Activated T-helper 1 cell treated with anti-CD3 and anti-CD28 coated beads, Interleukin-2, amount 50 U/mL, for 16 hours (primary cell): ENCODE measurements at regions not wholly inside any gene's neighbourhood (a gene's known extent, or its start where the extent isn't known, plus 50 kb on each side); places are given as distances from the start of the nearest gene placed in this dataset.
"Not testable (repeated sequence)": the region's sequence is repeated elsewhere in the genome, so short reads cannot be mapped to it uniquely, and the experiment has no call there.

Experiments used
- DNase-seq, 2 donors: peaks; one replicate each; pipeline ENCODE4 v3.0.0-alpha.2; 2020; ENCODE audit warnings: low read depth in 1 of 2, low spot score in 1 of 2

DNA sequence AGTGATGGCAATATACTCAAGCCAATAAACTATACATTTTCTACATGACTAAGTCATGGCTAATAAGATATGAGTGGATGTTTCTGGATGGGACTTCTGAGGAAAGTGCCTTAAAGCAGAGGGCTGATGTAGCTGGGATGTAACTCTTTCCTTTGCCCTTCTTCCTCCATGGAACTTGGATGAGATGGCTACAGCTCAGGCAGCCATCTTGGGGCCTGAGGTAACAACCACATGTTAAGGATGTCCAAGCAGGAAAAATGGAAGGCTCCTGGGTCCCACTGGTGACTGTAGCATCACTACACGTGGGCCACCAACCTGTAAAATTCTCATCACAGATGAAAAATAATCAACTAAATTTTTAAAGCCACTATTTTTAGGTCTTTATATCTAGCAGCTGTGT is 54.4 kb upstream of the GRIP1 start:
- DNase-seq = no peak

DNA sequence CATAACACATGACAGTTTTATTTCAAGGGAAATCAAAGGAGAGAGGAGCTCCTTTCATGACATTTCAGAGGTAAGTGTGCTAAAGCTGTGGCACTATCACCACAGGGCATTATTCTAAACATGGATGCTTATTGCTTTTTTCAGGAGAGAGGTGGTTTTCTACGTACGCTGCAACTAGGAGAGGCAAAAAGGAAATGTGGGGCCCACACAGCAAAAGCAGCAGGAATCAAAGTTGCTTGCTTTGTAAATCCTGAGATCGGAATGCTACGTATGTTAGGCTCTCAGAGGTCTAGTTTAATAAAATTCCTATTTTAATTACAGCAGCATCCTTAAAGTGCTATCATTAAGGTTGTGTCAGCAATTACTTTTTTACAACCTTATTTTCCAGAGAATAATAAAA is 55.0 kb upstream of the GRIP1 start:
- DNase-seq = no peak

DNA sequence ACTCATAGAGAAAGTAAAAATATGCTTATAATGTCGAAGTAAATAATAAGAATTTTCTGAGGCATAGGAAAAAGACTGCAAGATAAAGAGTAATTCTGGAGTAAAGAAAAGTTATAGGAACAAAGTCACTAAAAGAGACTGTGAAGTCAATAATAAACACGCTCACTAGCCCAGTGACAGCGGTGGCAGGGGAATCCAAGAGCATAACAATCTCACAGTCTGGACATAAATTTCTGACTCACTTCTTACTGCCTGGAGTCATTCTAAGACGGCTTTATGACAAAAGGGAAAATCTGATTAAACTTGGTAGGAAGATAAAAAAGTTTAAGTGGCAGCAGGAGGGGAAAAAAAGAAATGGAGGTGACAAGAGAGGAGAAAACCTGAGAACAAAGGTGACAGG is 56.4 kb upstream of the GRIP1 start:
- no peak for DNase-seq

DNA sequence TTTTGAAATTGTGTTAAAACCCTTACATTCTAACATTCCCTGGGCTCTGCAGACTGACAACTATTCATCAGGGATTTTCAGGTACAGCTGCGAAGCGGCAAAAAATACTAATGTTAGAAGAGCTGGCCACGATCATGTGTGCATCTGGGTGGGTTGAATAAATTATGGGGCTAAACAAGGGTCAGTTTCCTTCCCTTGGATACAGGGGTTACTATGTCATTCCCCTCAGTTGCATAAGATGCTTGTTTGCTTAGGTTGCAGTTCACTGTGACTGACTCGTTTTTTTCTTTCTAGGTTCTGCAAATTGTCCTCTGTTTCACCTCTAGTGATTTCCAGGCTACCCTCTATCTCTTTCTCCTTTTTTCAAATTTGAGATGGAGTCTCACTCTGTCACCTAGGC is 58.1 kb upstream of the GRIP1 start:
- no peak for DNase-seq

DNA sequence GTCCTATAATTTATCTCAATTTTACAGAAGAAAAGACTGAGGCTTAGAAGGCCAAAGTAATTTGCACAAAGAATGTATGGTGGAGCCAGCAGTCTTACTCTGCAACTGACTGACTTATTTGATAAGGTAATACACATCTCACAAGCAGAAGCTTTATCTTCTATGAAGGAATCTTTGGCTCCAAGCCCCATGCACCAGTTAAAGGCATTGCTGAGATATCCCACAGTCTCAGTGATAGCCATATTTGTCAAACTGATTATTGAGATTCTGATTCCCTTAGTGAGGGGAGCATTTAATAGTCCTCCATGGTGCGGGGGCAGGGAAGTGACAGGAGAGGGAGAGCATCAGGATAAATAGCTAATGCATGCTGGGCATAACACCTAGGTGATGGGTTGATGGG is 60.4 kb upstream of the GRIP1 start:
- DNase-seq = no peak

DNA sequence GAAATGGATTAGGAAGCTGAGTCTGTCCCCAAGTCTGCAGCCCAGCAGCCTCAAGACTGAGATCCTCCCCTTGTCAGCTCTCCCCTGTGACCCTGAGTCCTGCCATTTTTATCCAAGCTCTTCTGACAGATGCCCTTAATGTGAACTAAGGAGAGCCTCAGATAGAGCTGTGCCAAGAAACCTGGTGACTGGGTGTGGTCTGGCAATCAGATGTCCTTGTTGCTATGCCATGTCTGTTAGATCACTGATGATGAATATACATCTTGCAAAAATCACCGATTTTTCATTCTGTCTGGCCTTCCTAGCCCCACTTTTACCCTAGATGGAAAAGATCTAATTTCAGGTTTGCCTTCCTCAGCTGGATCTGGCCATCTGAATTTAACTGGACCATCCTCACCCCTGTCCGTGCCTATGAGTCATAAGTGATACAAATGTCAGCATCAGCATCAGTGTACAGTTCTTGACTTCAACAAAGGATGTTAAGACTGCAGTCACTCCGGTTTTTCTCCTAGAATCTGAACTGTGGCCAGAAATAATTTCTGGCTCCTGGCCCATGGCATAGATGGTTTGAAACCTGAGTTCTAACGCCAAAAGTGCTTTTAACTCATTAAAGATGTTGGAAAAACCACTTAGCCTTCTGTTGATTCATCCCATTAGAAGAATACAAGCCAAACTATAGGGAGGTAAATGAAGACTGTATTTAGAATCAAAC is 61.2 kb upstream of the GRIP1 start:
- DNase-seq = no peak

DNA sequence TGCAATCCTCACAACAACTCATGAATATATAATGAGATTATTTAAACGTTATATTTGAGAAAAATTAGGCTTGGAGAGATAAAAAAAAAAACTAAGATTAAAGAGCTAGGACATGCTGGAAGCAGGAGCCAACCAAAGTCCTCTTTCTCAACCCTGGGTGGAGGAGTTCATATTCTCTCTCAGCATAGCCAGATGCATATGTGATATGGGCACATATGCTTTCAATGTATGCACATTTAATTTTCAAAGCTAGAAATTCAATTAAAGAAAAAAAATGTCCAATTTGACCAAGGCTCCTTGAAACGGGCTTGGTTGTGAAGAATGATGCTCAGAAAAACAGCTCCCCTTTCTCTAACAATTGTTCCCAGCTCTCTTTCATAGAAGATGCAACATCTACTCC is 61.9 kb upstream of the GRIP1 start:
- no peak for DNase-seq

DNA sequence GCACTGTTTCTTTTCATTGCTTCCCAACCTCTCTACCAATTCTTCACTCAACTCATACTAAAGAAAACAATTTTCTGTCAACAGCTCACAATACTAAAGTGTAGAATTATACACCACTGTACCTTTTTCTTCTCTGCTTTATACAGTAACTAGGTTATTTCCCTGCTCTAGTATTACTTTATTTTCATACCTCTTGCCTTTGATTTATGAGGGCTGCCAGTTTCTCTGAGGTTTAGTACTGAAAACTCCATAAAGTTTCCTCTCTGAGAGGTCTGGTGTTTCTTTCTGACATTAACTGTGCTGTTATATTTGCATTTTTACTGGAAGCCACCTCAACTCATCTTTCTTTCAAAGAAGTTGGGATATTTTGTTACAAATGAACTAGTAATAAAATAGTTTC is 63.0 kb upstream of the GRIP1 start:
- no peak for DNase-seq

DNA sequence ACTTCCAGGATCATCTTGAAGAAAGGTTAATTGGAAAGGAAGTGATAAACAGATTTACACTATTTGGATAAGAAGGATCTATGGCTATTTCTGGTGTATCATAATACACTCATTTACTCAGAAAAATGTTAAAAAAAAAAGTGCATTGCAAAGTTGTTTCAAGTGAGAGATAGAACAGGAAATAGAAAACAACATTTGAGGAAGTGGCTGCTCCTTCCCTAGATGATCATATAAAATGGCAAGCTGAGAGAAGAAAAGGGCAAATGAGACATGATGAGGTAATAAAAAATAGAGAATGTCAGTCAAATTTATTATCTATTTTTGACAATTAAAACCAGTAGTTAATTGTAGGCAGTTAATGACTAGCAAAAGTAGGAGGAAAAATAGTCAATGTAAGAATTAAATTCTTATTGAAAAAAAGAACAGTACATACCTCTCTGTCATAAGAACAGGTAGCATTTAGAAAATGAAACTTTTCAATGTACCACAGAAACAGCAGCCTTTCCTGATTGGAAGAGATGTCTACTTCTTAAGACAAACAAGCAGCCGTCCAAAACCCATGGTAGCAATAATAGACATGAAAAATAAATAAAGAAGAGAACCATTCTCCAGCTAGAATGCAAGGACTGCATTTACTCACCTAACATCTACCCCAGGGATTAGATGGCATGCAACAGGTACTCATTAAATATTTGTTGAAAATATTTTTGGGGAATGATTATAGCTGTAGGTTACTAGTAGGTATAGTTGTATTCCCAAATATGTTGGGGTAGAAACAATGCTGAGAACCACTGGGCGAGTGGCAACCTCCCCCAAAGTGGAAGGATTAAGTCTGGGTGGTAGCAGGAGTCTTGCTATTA is 63.9 kb upstream of the GRIP1 start:
- DNase-seq = no peak

DNA sequence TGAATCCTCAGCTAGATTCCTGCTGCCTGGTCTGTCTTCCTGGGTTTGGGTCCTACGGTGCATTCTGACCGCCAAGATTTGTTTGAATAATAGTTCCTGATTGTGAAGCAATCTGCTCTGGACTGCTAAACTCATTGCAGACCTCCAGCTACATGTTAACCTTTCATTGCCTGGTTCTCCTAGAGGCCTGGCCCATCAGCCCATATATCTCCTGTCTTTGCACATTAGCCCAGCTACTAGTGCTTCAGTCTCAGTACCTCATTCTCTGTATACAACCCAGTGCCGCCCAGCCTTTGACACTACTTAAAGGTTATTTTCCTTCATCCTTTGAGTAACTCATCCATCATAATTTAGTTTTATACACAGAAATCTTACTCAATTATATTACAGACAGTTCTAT is 65.6 kb upstream of the GRIP1 start:
- no peak for DNase-seq

DNA sequence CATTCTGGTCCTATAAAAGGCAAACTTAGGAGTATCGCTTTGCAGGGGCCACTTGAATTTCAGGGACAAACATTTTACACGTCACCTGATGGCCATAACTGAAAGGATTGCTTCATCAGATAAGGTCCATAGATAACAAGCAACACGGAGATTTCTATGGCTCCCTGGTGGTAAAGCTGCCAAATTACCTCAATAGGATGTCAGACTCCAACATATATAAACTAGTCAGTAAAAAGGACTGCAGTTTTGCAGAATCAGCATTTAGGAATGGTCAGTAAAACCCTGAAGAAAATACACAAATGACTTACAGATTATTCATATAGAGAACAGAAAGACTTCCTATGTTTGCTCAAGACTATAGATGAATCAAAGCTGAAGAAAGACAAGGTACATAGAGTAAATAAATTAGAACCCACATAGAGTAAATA is 66.1 kb upstream of the GRIP1 start:
- DNase-seq = no peak

DNA sequence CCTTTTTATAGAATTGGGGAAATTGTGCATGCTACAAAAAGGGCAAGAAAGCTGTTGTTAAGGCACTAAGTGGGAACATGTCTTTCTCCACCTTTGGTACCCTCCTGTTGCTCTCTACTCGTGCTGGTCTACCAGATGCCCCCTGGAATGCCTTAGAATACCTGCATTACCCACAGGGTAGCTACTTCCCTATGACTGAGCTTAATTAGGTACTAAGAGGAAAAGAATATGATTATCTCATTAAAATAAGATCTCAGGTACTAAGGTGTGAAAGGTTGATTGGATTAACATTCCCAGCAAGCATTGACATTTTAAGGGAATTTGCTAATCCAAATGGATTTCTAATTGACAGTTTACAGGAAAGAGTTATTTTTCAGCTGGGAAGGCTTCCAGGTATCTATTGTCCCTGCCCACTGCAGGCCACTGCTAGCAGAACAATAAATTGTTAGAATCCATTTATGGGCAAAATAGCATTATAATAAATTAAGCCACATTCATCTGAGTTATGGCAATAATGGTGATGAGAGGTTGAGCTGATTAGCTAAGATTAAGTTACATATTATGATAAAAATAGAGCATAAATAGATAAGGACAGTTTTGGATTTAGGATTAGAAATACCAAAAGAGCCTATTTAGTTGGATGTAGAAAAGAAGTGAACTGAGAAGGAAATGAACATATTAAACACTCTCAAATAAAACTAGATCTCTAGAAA is 67.8 kb upstream of the GRIP1 start:
- no peak for DNase-seq

DNA sequence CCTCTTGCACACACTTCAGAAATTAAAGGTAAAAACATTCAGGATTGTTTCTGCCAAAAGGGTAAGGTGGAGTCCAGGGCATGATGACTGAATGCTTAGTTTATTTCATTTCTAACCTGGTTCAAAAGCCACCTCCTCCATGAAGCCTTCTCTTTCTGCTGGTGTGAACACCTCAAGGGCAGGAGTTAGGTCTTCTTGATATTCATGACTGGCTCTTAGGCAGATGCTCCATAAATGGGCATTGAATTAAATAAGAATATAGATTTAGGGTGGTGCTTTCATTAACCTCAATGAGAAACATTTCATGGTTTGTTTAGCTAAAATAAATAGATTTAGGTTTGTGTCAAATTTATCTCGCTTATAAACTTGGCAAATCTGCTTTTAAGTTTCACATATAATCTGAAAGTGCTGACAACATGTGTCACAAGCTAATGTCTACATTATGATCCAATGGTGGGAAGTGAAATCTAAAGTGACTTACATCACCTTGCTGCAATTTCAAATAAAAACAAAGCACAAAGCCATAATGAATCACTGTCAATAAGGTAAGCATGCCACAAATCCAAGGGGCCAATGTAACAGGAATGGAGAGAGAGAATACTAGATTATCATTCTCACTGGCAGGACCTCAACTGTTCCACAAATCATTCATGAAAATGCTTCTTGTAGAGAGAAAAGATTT is 72.7 kb upstream of the GRIP1 start:
- DNase-seq = no peak

DNA sequence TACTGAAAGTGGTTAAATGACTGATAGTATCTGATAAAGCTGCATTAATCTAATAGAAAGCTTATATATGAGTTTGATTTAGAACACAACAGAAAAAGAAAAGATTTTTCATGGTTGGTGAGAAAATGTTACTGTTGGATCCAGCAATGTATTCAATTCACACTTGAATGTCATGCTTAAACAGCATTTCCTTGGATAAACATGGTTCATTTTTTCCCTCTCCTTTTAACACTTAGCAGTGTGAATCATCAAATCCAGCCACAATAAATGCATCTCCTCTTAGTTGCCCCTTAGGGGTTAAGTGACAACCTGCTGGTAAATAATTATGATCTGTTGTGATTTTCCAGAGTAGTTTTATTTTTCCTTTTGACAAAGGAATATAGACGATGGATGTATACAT is 74.9 kb upstream of the GRIP1 start:
- no peak for DNase-seq

DNA sequence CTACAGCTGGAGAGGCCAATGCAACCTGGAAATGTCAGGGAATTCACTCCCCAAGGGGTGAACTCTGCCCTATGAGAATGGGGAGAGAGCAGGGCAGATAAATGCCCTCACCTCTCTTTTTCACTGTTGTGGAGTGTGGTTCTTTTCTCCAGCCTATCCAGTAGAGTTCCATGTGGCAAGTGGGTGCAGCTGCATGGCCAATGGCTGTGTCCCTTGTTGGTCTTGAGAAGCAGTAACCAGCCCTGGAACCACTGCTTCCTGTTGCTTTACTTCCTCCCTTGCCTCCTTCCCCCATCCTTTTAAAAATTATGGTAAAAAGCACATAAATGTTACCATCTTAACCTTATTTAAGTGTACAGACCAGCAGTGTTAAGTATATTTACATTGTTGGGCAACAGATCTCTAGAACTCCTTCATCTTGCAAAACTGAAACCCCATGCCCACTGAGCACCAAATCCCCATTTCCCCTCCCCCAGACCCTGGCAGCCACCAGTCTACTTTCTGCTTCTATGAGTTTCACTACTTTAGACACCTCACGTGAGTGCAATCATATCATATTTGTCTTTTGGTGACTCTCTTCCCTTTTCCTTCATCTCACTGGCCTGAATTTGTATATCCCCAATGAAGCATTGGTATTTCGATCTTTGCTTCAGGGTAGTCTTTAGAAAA is 77.0 kb upstream of the GRIP1 start:
- DNase-seq = no peak

DNA sequence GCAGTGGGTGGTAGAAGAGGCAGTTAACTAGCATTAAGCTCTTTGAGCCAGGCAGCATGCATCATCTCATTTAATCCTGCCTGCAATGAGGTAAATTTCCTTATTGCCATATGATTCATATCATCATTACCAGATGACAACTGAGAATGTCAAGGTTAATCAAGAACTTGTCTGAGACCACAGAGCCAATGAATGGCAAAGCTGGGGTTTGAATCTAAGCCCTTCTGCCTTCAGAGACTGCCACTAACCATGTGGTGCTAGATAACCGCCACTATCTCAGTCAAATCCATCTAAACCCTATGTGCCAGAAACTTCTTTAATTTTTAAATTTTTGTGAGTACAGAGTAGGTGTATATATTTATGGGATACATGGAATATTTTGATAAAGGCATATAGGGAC is 77.8 kb upstream of the GRIP1 start:
- DNase-seq = no peak

DNA sequence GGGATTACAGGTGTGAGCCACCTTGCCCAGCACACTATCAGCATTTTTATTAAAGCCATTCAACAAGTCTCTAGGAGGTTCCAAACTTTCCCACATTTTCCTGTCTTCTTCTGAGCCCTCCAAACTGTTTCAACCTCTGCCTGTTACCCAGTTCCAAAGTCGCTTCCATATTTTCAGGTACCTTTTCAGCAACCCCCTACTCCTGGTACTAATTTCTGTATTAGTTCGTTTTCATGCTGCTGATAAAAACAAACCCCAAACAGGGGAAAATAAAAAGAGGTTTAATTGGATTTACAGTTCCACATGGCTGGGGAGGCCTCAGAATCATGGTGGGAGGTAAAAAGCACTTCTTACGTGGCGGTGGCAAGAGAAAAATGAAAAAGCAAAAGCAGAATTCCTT is 81.2 kb upstream of the GRIP1 start:
- not testable (repeated sequence) for DNase-seq

DNA sequence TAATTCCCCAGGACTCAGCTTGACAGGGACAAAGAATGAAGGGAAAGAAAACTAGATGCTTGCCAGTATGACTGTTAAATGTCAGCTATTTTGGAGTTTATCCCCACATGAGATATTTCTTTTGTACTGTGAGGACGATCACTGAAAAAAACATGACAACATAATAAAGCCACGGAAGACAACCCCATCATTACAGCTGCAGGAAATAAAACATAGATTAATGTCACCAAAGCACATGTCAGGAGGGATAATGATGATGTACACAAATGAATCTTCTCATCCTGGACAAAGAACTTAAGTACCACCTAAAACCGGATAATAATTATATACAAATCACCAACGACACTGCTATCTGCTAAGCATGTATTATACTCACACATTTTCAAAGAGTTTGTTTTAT is 84.6 kb upstream of the GRIP1 start:
- no peak for DNase-seq

DNA sequence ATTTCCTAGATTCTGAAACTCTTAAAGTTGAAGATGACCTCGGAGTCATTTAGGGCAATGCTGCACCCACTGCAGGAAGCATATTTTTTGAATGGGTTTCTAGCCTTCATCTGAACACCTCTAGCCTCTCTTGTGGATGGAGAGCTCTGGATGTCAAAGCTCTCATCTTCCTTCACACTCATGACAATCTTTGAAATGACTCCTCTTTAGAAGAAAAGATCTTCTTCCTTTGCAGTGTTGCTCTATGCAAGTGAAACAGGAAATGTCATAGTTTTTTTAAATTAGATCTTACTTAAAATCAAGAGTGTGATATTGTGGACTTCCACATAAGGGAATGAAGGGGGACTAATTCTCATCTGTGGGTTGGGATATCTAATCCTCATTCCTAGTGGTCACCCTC is 86.3 kb upstream of the GRIP1 start:
- DNase-seq = no peak

DNA sequence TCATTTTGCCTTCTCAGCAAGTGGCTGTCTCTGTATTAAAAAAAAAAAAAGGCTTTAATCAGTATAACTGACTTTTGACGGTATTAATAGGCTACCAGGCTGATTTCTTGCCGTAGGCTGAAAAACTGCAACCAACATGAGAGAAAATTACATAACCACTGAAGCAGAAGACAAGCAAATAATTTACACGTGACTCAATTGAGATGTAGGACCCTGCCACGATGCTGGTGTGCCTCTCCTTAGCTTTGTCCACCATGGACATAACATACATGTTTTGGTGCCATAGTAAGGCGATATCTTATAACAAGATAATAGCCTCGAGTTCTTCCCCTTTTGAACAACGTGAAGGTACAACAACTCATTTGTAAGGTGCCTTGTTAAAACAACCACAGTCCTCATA is 88.7 kb upstream of the GRIP1 start:
- DNase-seq = no peak

DNA sequence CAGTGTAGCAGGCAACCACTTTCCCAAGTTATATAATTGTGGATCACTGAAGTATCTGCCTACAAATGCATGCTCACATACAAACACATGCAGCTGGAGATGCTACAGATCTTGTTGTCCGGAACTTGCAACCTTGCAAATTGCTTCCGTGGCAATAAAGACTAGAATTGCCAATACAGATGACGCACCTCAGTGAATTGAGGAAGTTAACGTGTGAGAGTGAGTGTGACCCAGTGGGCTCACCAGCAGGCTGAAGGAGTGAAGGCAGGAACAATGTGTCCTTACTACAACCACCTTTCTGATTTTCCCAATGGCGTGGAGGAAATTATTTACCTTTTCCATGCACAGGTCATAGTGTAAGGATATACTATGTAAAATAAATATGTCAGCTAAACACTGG is 89.4 kb upstream of the GRIP1 start:
- no peak for DNase-seq
